GM21529 (cell line): ENCODE measurements at regions not wholly inside any gene's neighbourhood (a gene's known extent, or its start where the extent isn't known, plus 50 kb on each side); places are given as distances from the start of the nearest gene placed in this dataset.
A peak's percentile ranks its signal among the peaks of the same experiment; 100 is the strongest.
"Not testable (repeated sequence)": the region's sequence is repeated elsewhere in the genome, so short reads cannot be mapped to it uniquely, and the experiment has no call there.

Source experiments
- ATAC-seq: cut with Tn5 transposase; IDR thresholded peaks from one replicate; pipeline ENCODE4 v1.9.1; 2021; ENCODE audit not compliant: unreplicated experiment

DNA sequence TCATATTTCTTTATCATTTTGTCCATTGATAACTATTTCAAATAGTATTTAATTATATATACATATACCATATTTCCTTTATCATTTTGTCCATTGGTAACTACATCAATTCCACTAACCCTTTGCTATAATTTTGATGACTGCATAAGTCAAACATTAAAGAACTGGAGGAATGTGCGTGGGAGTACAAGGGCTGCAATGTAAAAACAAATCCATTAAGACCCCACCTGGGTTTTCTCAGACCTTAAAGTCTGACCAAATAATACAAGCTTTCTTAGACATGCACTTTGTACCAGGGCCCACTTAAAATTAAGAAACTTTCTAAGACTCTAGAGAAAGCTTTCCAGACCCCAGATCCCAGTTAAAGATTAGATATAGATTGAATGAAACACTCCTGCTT, 1622.4 kb upstream of the PCDH10 start:
- ATAC-seq, result no peak

DNA sequence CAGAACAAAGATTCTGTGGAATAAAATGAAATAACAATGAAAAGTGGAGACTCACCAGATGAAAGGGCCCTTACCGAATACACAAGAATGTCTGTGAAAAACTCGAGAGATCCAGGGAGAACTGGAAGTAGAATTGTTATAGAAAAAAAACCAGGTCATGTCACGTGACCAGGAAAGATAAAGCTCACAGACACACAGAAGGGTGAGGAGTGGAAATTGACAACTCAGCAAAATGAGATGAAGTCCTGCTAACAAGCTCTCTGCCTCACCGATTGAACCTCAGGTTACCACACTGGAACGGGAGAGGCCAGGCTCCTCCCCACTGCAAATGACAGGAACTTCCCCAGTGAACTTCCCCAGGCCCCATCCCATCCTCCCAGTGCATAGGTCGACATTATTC, 1618.0 kb upstream of the PCDH10 start:
- ATAC-seq, result no peak

GRCh38 chr4:131534944-131535645, 1614.0 kb upstream of the PCDH10 start:
- no peak for ATAC-seq

DNA sequence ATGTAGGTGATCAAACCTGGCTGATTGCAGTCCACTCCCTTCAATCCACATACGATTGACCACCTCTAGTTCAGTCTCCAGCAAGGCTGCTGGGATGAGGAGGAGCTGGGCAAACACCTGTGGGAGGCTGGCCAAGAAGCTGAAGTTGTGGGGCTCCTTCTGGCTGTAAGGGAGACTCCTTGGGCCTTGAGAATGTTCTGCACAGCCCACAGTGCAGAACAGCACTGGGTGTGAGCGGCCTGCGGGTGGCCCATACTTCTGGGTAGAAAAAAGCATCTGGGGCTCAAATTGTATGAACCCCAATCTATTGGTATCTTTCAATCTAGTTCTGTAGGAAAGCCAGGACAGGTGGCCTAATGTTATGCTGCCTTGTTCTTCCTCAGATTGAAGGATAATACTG, 1608.8 kb upstream of the PCDH10 start:
- ATAC-seq, result no peak

DNA sequence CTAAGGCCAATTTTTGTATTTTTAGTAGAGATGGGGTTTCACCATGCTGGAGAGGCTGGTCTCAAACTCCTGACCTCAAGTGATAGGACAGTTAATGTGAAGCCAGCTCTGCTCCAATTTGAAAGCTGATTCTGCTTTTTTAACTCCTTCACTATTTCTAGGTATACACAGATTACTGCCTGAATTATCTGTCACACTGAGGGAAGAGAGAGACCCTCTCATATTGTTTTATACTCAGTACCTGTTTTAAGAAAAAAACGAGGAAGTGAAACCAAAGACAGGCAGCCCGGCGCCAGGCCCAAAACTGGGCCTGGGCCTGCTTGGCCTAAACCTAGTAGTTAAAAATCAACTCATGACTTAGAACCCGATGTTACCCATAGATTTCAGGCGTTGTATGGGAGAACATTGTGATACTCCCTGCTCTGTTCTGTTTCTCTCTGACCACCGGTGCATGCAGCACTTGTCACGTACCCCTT, 1601.5 kb upstream of the PCDH10 start:
- ATAC-seq, result no peak

GRCh38 chr4:131551306-131551705, 1597.8 kb upstream of the PCDH10 start:
- no peak for ATAC-seq

DNA sequence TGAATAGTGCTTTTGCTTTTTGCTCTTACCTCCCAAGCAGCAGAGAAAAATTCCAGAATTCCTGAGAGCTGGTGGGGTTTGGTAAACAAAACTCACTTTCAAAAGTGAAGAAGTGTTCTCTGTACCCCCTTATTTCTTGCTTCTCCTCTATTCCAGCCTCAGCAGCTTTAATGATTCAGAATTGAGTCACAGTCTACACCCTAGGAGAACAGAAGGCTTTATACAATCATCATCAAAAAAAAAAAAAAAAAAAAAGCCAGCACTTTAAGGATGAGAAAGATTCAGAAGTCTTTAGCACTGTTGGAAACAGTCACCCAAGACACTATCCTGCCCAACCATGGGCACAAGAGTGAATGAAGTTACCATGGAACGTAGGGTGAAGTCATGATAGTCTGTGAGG, 1583.1 kb upstream of the PCDH10 start:
- ATAC-seq, result no peak

GRCh38 chr4:131584587-131584986, 1564.5 kb upstream of the PCDH10 start:
- ATAC-seq, result no peak

DNA sequence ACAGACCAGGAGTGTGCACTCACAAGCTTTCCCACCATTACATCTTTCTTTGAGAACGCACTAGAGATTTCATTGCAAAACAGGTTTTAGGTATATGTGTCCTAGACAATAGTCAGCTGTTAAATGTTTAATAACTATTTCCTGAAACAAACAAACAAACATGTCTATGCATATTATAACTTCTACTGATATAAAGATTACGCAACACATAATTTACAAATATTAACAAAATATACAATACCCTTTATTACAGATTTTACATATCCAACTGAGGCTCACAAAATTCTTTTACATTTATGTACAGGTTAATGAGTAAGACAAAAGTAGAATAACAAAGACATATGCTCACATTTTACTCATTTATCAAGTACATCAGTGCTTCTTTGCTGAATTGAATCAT, 1554.0 kb upstream of the PCDH10 start:
- ATAC-seq, result no peak

GRCh38 chr4:131603705-131604104, 1545.4 kb upstream of the PCDH10 start:
- no peak for ATAC-seq

GRCh38 chr4:131609039-131609438, 1540.1 kb upstream of the PCDH10 start:
- no peak for ATAC-seq

GRCh38 chr4:131610517-131610916, 1538.6 kb upstream of the PCDH10 start:
- ATAC-seq, result not testable (repeated sequence)

DNA sequence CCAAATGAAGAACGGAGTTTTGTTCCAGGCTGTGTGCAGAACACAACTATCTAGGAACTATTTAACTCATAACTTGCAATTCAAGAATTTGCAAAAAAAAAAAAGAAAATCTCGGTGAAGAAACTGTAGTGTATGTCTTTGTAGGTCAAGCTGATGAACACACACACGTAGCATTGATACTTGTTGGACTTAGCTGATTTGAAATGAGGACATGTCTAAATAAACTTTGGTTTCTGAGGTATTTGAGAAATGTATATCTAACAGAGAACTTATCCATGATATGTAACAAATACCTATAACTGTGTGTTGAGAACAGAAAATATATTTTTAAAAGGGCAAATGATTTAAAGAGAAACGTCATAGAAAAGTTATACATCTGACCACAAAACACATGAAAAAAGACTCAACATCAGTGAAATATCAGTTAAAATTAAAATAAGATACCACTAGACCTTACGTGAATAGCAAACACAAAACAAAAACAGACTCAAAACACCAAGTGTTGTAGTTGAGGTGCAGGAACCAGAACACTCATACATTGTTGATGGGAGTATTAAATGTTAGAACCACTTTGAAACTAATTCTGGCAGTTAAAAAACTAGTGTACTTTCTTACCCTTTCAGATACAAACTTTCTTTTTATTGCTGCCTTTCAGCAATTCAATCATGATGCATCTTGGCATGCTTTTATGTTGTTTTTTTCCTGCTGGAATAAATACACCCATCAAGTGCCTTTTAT, 1535.8 kb upstream of the PCDH10 start:
- peak; percentile 48 for ATAC-seq

DNA sequence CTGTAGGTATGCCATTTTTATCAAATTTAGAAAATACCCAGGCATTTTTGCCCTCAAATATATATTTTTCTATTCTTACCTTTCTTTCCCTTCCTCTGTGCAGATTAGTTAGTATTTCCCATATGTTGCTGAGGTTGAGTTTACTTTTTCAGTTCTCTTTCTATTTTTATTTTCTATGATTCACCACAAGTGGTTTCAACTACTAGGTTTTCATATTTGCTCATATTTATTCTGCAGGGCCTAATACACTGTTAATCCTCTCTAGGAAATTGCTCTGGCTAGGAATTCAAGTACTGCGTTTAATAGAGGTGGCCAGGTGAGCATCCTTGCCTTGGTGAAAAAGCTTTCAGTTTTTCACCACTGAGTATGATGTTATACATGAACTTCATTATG, 1535.3 kb upstream of the PCDH10 start:
- ATAC-seq, result peak; percentile 97

GRCh38 chr4:131632877-131633276, 1516.2 kb upstream of the PCDH10 start:
- ATAC-seq, result no peak

- no peak for ATAC-seq
These were observed 1513.9 kb upstream of the PCDH10 start for GRCh38 chr4:131635191-131635590.

- ATAC-seq, result no peak
These were observed 1510.3 kb upstream of the PCDH10 start for GRCh38 chr4:131638781-131639180.

DNA sequence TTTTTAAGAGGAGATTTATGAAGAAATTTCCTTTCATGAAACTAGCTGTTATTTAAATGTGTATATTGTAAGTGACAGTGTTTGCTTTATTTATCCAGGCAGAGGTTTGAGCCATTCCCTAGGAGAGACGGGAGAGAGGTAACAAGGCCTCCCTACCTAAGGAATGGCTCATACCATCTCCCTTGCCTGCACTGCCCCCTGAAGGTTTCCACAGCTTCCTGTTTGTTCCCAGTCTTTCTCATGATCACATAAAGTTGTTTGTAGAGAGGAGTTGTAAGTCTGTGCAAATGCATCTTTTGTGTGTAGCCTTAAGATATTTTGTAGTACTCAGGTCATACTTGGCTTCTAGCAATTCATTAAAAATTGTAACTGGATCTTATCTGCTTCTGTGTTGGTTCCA, 1504.5 kb upstream of the PCDH10 start:
- no peak for ATAC-seq

DNA sequence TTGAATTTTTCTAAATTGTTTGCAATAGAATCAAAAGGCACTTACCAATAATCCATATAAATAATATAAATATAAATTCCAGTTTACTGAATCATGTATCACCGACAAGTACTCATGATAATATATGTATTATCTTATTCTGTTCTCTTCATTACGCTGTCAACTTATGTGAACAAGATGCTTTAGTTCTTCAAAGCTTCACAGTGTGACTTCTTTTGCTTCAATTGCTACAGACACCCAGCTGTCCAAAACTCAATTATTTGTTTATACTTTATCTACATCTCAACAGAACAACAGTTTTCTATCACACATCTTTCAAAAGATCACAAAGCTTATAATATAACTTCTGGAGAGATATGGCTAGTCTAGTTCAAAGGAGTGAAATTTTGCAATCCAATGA, 1499.9 kb upstream of the PCDH10 start:
- no peak for ATAC-seq

GRCh38 chr4:131650951-131651350, 1498.1 kb upstream of the PCDH10 start:
- ATAC-seq, result no peak

DNA sequence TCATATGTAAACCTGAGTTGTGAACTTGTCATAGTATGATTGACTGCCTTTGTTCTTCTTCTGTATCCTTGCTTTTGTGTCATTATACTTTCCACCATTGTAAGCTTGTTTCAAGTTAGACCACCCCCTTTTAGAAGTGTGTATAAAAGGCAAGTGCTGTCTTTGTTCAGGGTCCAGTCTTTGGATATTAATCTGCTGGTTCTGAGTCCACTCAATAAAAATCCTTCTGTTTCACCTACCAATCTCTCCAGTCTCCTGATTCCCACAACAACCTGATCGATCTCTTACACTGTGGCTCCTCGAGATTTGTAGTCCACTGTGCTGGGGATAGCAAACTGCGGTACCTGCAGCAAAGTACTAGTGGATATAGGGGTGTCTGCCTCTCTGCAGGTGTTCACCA, 1465.8 kb upstream of the PCDH10 start:
- not testable (repeated sequence) for ATAC-seq

GRCh38 chr4:131721883-131722282, 1427.2 kb upstream of the PCDH10 start:
- ATAC-seq, result no peak

DNA sequence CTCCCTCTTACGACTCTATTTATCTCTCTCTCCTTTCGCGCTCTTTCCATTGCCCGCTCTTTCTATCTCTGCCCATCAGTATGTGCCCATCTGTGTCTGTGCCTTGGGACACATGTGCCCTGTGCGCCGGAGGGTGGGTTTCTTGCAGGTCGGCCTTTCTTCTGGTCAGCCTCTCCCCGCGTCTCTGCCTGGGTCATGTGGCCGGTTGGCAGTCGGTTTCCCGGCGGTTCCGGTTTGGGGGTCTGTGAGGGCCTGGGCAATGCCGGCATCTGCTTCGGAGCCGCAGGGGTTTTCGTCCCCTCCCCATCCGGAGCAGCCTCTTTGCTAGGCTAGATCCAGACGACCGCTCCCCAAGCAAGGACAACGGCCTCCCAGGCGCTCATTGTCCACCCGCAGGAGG, 1426.0 kb upstream of the PCDH10 start:
- ATAC-seq, result not testable (repeated sequence)
